ENCODE measurements at regions not wholly inside any gene's neighbourhood (a gene's known extent, or its start where the extent isn't known, plus 50 kb on each side); places are given as distances from the start of the nearest gene placed in this dataset.
"Not testable (repeated sequence)": the region's sequence is repeated elsewhere in the genome, so short reads cannot be mapped to it uniquely, and the experiment has no call there.

DNA sequence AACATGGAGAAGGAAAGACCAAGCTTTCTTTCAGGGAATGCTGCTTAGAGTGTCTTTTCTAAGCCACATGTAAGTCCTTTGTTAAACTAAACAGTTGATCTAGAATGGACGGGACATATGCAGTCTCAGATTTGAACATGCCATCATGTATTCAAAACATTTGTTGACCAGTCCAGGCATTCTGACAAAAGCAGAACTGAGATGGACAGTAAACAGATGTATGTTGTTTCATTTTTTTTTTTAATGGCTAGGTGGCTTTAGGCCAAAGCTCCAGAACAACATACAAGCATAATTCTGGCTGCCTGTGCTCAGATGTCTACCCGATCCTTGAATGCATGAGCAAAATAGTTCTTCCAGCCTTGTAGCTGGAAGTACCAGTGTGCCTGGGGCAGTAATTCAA is 1211.4 kb upstream of the FAM98A start:
- POLR2A ChIA-PET, result no interaction called here
- CTCF ChIA-PET, result no interaction called here

DNA sequence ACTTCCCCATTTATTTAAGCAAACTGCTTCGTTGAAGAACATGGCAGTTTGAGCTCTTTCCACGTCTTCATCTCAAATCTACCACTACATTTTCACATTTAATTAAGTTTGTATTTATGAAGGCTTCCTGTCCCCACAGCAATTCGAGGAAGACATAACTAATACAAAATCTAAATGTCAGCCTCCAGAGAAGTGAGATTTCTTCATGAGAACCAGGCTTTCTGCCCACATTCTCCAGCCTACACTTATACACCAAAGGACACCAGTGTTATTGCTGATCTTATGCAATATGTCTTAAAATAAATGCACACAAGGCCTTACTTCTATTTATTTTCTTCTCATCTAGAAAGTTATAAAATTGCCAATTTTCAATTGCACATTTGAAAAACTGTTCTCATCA is 1209.3 kb upstream of the FAM98A start:
- CTCF ChIA-PET, result no interaction called here
- POLR2A ChIA-PET, result no interaction called here

DNA sequence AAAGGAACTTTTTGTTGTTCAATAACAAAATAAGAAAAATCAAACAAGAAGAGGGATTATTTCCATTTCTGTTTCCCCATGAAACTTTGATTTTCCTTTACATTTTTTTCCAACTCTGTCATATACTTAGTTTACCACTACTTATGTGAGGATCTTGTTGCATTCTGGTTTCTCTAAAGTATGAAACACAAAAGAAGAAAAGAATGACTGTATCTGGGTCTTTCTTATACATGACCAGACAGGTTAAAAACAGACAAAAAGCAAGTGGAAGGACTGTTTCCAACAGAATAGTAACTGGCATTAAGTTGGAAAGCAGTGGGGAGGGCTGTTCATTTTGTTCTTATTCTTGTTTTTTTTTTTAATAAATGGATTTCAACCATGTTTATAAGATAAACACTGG is 1207.8 kb upstream of the FAM98A start:
- POLR2A ChIA-PET, result no interaction called here
- CTCF ChIA-PET, result no interaction called here

DNA sequence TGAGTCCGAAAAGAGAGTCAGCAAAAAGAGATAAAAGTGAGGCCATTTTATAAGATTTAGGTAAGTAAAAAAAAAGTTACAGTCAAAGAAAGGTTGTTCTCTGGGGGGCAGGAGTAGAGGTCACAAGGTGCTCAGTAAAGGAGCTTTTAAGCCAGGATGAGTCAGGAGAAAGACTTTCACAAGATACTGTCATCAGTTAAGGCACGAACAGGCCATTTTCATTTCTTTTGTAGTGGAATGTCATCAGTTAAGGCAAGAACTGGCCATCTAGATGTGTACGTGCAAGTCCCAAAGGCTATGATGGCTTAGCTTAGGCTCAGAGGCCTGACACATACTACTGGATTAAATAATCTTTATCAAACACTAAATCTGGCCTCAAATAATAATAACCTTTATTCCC is 1207.3 kb upstream of the FAM98A start:
- CTCF ChIA-PET, result no interaction called here
- POLR2A ChIA-PET, result no interaction called here

DNA sequence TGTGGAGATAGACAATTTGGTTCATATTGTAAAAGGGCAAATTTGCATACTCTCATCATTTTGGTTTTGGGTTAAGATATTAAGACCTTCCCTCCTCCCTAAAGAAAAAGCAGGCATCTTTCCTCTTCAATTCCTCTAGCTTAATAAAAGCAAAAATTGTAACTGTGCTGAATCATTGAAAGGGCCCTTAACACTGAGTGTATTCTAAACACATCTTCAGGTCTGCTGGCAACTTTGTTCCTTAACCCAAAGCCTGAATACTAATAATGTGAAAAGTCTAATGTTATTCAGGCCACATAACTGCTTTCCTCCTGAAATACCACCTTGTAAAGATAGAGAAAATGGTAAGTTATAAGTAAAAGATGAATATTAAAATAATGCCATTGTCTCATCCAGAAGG is 1200.5 kb upstream of the FAM98A start:
- CTCF ChIA-PET, result no interaction called here
- POLR2A ChIA-PET, result no interaction called here

DNA sequence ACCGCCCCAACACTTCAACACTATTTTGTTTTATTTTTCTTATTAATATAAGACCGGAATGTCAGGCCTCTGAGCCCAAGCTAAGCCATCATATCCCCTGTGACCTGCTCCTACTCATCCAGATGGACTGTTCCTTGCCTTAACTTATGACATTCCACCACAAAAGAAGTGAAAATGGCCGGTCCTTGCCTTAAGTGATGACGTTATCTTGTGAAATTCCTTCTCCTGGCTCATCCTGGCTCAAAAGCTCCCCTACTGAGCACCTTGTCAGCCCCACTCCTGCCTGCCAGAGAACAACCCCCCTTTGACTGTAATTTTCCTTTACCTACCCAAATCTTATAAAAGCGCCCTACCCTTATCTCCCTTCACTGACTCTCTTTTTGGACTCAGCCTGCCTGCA is 1196.5 kb upstream of the FAM98A start:
- POLR2A ChIA-PET, CTCF ChIA-PET: not testable (repeated sequence)

DNA sequence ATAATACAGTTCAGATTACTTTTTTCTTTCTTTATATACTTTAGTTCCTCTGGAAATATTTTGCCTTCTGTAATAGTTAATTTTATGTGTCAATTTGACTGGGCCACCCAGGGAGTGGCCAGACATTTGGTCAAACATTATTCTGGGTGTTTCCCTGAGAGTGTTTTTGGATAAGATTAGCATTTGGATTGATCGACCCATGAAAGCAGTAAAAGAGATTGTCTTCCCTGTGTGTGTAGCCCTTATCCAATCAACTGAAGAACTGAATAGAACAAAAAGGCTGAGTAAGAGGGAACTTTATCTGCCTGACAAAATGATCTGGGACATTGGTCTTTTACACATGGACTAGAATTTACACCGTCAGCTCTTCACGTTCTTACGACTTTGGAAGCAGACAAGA is 1190.1 kb upstream of the FAM98A start:
- POLR2A ChIA-PET, result no interaction called here
- CTCF ChIA-PET, result no interaction called here

DNA sequence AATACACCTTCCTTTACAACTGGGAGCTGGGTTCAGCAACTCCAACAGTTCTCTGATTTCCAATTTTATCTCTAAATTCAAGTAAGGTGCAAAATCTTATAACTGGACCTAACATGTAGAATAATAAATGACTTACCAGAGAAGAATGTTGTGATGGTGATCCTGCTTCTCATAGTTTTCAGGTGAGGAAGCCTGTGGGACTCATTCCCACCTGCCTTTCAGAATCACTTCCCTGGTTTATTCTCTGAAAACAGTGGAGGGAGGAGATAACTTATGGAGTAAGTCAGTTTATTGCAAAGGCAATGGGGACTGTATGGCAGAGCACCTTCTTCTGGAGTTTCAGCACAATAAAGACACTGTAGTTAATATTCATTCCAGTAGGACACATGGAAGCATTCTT is 1188.2 kb upstream of the FAM98A start:
- POLR2A ChIA-PET, result no interaction called here
- CTCF ChIA-PET, result no interaction called here

DNA sequence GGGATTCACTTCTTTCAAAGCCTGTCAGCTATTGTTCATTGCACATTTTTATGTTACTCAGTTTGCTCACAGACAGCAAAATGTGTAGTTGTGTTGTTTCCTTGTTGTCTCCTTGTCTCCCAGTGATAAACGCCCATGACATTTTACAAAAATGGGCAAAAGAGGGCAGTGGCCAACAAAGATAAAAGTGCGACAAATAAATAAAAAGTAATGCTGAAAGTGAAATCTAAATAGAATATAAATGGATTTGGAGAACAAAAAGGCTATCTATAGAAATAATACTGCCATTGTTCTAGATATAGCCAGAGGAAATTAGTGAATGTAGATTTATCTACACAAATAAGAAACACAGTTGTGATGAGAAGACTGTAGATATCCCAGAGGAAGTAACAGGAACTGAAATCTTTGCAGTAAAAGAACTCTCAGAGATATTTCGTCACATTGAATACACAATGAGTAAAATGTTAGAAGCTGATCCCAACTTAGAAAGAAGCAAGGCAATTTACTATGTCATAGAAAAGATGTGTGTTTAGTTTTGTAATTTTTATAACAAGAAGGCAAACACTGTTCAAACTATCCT is 1186.2 kb upstream of the FAM98A start:
- ChIA-PET CTCF (no interaction called here), POLR2A (no interaction called here)

DNA sequence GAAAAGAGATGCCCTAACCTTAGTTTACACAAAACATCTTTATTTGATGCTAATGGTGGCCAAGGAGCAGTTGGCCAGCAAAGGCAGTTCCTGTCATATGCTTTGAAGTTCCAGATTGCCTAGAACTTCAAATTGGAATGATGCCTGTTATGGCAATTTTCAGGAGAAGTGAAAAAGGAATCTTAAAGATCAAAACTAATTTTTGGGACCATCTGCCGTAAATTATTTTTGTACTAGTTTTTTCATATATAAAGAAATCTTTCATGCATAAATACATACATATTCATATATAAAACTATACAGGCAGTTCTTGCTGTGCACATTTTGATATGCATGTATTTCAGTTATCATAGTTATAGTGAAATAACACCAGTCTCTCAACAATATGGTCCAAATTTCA is 1185.6 kb upstream of the FAM98A start:
- ChIA-PET CTCF (no interaction called here), POLR2A (no interaction called here)

DNA sequence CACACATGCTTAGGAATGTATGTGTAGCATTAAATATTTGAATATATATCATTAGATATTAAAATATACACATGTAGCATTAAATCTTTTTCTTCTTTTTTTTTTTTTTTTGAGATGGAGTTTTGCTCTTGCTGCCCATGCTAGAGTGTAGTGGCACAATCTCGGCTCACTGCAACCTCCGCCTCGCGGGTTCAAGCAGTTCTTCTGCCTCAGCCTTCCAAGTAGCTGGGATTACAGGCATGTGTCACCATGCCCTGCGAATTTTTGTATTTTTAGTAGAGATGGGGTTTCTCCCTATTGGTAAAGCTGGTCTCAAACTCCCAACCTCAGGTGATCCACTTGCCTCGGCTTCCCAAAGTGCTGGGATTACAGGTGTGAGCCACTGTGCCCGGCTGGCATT is 1151.6 kb upstream of the FAM98A start:
- CTCF ChIA-PET, result interaction anchor here (0.7 kb wide), 1 partner anchor 77 kb away, joined by 3 read pairs; no protein-coding TSS in a partner anchor
- POLR2A ChIA-PET, result not testable (repeated sequence)

DNA sequence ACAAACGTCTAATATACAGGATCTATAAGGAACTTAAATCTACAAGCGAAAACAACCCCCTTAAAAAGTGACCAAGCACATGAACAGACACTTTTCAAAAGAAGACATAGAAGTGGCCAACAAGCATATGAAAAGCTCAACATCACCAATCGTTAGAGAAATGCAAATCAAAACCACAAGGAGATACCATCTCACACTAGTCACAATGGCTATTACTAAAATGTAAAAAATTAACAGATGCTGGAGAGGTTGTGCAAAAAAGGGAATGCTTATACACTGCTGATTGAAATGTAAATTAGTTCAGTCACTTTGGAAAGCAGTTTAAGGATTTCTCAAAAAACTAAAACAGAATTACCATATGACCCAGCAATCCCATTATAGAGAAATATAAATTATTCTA is 1148.5 kb upstream of the FAM98A start:
- POLR2A ChIA-PET, result no interaction called here
- CTCF ChIA-PET, result no interaction called here

DNA sequence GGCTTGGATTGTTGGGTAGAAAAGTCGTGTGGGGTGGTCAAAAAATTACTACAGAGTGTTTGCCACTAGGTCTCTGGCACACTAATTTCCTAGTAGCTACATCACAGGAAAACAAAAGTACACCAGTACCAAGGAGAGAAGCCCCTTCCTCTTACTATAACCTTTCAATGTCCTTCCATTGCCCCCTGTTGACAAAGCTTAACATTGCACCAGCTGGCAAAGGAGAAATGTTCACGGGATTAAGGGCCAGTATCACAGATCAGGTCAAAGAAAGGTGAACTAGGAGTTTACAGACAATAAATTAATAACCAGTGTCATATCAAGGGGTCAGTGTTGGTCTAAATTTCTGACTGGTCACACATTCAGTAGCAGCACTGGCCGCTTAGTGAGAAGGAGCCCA is 1139.6 kb upstream of the FAM98A start:
- CTCF ChIA-PET, result no interaction called here
- POLR2A ChIA-PET, result no interaction called here

DNA sequence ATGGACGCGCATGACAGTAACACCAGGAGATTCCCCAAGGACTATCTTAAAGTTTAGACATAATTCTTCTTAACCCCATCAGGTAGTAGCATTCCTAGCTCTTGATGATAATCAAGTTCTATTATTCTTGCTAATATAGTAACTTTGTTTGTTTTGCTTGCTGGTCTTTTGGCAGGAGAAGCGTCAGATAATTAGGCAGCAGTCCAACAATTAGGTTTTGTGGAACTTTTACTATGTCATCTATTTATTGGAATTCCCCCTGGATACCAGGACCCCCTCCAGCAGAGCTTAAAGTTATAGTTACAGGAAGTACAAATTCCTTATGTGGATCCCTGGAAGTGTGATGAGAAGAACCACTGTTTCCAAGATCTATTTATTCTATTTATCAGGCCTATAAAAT is 1138.0 kb upstream of the FAM98A start:
- CTCF ChIA-PET, result no interaction called here

DNA sequence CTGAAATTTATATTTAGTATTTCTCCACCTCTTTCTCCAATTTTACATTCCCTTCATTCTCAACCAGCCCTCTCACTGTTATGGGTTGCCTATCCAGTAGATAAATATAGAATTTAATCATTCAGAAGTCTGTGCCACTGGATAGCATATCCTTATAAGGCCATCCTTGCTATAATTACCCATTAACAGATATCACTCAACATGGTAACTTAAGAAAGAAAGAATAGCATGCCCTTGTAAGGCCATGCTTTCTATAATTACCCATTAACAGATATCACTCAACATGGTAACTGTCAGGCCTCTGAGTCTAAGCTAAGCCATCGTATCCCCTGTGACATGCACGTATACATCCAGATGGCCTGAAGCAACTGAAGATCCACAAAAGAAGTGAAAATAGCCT is 1137.4 kb upstream of the FAM98A start:
- CTCF ChIA-PET, result no interaction called here

More for the DNA sequence above, 1138.0 kb upstream of the FAM98A start:
- POLR2A ChIA-PET, result no interaction called here

DNA sequence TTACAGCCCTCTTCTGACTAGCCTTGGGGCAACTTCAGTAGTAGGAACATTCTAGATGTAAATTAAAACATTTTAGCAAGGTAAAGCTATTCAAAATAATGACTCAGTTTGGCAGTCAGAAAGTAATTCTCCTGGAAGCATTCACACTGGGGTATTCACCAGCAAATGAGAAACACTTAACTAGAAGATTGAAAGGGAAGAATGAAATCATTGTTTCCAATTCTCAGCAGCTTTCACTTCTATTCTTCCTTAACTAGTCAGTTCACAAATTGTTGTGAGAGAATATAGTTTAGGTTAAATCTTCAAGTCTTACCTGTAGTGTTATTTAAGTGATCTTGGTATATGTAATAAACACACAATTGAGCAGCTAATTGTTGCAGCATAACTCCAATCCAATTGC is 1135.6 kb upstream of the FAM98A start:
- ChIA-PET CTCF (interaction anchor here (1.0 kb wide), 1 partner anchor 9 kb away, joined by 3 read pairs; no protein-coding TSS in a partner anchor), POLR2A (no interaction called here)

More for the DNA sequence above, 1137.4 kb upstream of the FAM98A start:
- POLR2A ChIA-PET, result no interaction called here

DNA sequence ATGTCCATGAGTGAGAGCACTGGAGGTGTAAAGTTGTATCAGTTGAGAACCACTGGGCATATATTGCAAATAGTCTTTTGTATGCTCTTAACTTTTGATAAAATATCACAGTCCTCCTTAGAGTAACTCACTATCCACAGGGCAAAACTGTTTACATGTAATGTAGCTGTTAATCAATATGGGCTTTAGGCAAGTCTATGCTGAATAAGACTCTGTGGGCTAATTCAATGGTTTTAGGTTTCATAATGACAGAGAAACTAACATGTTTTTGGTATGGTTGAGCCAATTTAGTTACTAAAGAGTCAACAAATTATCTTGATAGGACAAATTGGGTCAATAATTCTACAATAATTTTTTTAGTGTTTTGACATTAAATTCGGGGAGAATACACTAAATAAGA is 1134.9 kb upstream of the FAM98A start:
- ChIA-PET POLR2A (no interaction called here), CTCF (interaction anchor here (1.0 kb wide), 1 partner anchor 9 kb away, joined by 3 read pairs; no protein-coding TSS in a partner anchor)

DNA sequence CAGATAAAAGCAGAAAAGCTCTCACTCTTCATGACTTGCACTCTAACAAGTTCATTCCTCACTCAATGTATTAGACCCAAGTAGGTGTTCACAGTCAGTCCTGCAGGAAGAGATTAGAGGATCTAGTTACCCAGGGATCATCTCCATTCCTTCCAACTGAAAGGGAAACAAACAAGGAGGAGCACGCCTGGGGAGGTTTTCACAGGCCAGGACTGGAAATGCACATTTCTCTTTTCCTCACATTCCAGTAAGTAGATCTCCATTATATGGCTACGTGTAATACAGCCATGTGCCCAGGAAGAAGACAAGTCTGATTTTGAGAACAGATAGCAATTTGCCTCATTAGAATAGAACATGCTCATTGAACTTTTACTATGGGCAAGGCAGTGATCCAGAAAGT is 1132.2 kb upstream of the FAM98A start:
- POLR2A ChIA-PET, result no interaction called here
- CTCF ChIA-PET, result no interaction called here

DNA sequence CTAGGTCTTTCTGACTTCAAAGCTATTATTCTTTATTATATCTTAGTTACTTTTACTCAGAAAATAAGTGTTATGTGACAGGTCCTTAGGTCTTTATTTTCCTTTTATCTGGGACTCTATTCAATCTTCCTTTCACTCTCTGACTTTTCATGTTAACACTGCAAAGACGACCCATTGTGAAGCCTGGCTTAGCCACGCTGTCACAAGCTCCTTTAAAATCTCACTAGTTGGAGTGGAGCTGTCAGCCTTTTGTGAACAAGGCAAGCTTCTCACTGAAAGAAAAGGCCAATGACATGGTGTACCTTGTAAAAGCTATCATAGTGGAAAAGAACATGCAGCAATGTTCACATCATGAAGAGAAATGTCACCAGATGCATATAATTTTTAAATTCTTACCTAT is 1130.7 kb upstream of the FAM98A start:
- CTCF ChIA-PET, result no interaction called here
- POLR2A ChIA-PET, result no interaction called here

DNA sequence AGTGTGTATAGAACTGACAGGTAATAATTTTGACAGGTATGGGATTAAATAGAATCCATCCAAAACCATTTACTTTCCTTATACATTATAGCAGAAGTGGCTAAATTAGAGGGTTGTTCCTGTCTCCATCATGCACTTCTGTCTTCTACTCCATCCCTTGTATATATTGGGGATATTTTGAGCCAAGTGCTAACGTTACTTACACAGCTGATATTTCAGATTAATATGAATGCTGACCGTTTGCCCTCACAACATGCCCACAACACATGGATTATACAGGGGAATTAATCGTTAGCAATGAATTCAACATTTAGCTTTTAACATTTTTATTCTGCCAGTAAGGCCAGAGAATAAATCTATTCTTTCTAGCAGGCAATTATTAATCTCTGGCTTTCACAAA is 1125.0 kb upstream of the FAM98A start:
- ChIA-PET POLR2A (no interaction called here), CTCF (no interaction called here)

DNA sequence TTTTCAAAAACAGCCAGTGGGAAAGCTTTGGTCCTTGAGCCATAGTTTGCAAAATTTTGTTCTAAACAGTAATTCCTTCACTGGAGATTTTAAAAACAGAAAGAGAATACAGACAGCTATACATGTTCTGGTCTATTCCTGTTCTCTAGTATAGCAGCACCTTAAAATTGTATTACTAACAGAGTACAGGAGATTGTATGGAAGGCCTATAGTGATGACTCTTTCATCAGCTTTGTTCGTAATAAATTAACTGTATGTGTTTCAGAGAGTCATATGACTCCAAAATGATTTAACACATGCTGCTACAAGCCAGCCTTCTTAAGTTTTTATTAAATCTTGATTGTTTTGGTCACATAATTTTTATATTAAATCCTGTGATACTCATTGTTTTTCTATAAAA is 1124.6 kb upstream of the FAM98A start:
- ChIA-PET CTCF (no interaction called here), POLR2A (no interaction called here)

DNA sequence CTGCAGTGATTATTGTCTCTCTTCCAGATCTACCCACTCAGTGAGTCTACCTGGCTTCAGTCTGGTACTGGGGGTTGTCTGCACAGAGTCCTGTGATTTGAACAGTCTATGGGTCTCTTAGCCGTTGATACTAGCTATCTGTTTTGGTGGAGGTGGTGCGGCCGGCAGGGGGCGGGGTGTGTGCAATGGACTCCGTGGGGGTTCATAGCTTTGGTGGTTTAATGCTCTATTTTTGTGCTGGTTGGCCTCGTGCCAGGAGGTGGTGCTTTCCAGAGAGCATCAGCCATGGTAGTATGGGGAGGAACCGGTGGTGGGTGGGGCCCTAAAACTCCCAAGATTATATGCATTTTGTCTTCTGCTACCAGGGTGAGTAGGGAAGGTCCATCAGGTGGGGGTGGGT is 1120.1 kb upstream of the FAM98A start:
- ChIA-PET POLR2A (no interaction called here), CTCF (interaction anchor here (0.5 kb wide), 1 partner anchor 104 kb away, joined by 3 read pairs; no protein-coding TSS in a partner anchor)
